ENCODE measurements at regions not wholly inside any gene's neighbourhood (a gene's known extent, or its start where the extent isn't known, plus 50 kb on each side); places are given as distances from the start of the nearest gene placed in this dataset.

DNA sequence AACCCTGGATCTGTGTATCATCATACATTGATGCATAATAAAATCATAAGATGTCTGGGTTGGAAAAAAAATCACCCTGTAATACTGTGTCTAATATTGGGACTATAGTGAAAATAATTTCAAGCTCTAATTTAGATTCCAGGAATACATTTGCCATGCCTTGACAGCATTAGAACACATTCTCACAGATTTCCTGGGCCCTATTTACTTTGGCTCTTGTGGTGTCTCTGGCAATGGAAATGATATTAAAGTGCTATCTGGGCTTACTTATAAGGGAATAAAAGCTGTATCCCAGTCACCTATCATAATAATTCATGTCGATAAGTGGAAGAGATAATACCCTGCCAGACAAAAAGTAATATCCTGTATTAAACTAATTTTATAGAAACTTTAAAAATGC is 472.0 kb downstream of the ZPLD1 start:
- TF ChIP-seq, protein P1, sequence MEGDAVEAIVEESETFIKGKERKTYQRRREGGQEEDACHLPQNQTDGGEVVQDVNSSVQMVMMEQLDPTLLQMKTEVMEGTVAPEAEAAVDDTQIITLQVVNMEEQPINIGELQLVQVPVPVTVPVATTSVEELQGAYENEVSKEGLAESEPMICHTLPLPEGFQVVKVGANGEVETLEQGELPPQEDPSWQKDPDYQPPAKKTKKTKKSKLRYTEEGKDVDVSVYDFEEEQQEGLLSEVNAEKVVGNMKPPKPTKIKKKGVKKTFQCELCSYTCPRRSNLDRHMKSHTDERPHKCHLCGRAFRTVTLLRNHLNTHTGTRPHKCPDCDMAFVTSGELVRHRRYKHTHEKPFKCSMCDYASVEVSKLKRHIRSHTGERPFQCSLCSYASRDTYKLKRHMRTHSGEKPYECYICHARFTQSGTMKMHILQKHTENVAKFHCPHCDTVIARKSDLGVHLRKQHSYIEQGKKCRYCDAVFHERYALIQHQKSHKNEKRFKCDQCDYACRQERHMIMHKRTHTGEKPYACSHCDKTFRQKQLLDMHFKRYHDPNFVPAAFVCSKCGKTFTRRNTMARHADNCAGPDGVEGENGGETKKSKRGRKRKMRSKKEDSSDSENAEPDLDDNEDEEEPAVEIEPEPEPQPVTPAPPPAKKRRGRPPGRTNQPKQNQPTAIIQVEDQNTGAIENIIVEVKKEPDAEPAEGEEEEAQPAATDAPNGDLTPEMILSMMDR (IDR thresholded peaks at IDR 0.05) = no peak
- TF ChIP-seq EZH2phosphoT487 (IDR thresholded peaks at IDR 0.05) (no peak), EZH2 (IDR thresholded peaks at IDR 0.05) (no peak)
- no peak for DNase-seq (ENCODE audit: low spot score)
- H2AFZ ChIP-seq (replicated peaks) = no peak overlapping the region
- H3K4me3 ChIP-seq = no peak overlapping the region
- no peaks in the 10 kb centered on the region for H4K20me1 ChIP-seq (ENCODE audit: low read depth)
- H3K9me3 ChIP-seq (ENCODE audit: low read depth) = no peaks in the 10 kb centered on the region
- H3K36me3 ChIP-seq = no peaks in the 10 kb centered on the region
- no peaks in the 10 kb centered on the region for H3K79me2 ChIP-seq (ENCODE audit: low read depth)
- H3K27me3 ChIP-seq = no peaks in the 10 kb centered on the region
- H3K4me1 ChIP-seq = no peaks in the 10 kb centered on the region
- no peaks in the 10 kb centered on the region for H3F3A ChIP-seq (ENCODE audit: low read depth)
- no peak overlapping the region for H3K27ac Mint-ChIP-seq
- no peak overlapping the region for H3K4me2 ChIP-seq
- H3K36me3 Mint-ChIP-seq = no peaks in the 10 kb centered on the region
- H3K27ac ChIP-seq = no peak overlapping the region
- H3K9me3 Mint-ChIP-seq = no peaks in the 10 kb centered on the region
- H3K4me3 Mint-ChIP-seq = no peak overlapping the region
- peaks cover 2% of the 10 kb centered on the region for H3K4me1 Mint-ChIP-seq
- peaks cover 3% of the 10 kb centered on the region for H3K27me3 Mint-ChIP-seq (ENCODE audit: insufficient read depth, low read depth)
- H3K9ac ChIP-seq = no peak overlapping the region

DNA sequence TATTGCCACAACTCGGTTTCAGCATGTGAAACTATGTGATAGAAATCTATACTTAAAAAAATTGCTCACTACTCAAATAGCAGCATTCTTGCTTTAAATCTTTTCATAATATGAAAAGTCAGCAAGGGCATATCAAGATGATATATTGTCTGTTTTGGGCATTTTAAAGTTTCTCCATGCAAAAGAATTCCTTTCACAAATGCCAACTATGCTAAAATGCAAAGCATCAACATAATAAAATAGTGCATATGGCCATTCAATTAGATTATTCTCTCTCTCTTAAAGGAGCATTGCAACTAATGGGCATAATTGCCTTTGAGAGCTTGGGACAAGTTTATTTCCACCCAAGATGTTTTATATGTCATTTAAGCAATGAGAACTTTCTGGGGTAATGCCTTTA is 475.1 kb downstream of the ZPLD1 start:
- H3K4me3 Mint-ChIP-seq = no peak overlapping the region
- Histone ChIP-seq H3K27me3 (no peaks in the 10 kb centered on the region), H4K20me1 (ENCODE audit: low read depth) (no peaks in the 10 kb centered on the region), H3K4me3 (no peak overlapping the region), H3K4me2 (no peak overlapping the region), H3K27ac (no peak overlapping the region), H3K9ac (no peak overlapping the region), H3K36me3 (no peaks in the 10 kb centered on the region), H3K9me3 (ENCODE audit: low read depth) (no peaks in the 10 kb centered on the region), H2AFZ (replicated peaks) (no peak overlapping the region), H3F3A (ENCODE audit: low read depth) (no peaks in the 10 kb centered on the region), H3K4me1 (no peaks in the 10 kb centered on the region), H3K79me2 (ENCODE audit: low read depth) (no peaks in the 10 kb centered on the region)
- H3K27ac Mint-ChIP-seq = no peak overlapping the region
- TF ChIP-seq, protein P1 (IDR thresholded peaks at IDR 0.05) = no peak
- no peaks in the 10 kb centered on the region for H3K27me3 Mint-ChIP-seq (ENCODE audit: insufficient read depth, low read depth)
- H3K4me1 Mint-ChIP-seq = peaks cover 2% of the 10 kb centered on the region
- DNase-seq (ENCODE audit: low spot score) = no peak
- no peaks in the 10 kb centered on the region for H3K9me3 Mint-ChIP-seq
- H3K36me3 Mint-ChIP-seq = no peaks in the 10 kb centered on the region

DNA sequence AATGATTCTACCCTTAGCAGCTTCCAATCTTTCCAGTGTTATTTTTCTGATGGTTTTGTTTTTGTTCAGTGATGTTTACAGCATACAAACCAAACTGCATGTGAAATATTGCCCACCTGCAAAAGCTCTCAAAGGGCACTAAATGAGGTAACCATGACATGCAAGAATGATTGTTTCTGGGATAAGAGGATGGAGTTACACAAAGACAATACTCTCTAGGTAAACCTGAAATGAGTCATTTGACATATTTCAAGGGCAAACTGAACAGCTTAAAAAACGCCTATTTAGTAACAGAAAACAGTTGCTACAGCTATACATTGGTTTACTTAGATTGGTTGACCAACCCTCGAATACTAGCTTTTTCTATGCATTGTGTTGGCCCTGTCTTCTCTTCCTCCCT is 481.7 kb downstream of the ZPLD1 start:
- Mint-ChIP-seq H3K9me3 (peaks cover 5% of the 10 kb centered on the region), H3K4me3 (no peak overlapping the region), H3K27ac (no peak overlapping the region), H3K4me1 (no peaks in the 10 kb centered on the region), H3K36me3 (no peaks in the 10 kb centered on the region), H3K27me3 (ENCODE audit: insufficient read depth, low read depth) (no peaks in the 10 kb centered on the region)
- H3K79me2 ChIP-seq (ENCODE audit: low read depth) = no peaks in the 10 kb centered on the region
- no peak overlapping the region for H3K27ac ChIP-seq
- H3K4me1 ChIP-seq = no peaks in the 10 kb centered on the region
- no peak overlapping the region for H3K9ac ChIP-seq
- no peaks in the 10 kb centered on the region for H4K20me1 ChIP-seq (ENCODE audit: low read depth)
- no peak overlapping the region for H3K4me3 ChIP-seq
- H3K4me2 ChIP-seq = no peak overlapping the region
- H3K36me3 ChIP-seq = no peaks in the 10 kb centered on the region
- H3F3A ChIP-seq (ENCODE audit: low read depth) = no peaks in the 10 kb centered on the region
- no peaks in the 10 kb centered on the region for H3K9me3 ChIP-seq (ENCODE audit: low read depth)
- TF ChIP-seq, protein P1 (IDR thresholded peaks at IDR 0.05) = no peak
- TF ChIP-seq EZH2phosphoT487 (IDR thresholded peaks at IDR 0.05) = no peak
- TF ChIP-seq EZH2 (IDR thresholded peaks at IDR 0.05) = no peak
- DNase-seq (ENCODE audit: low spot score) = no peak
- H3K27me3 ChIP-seq = no peaks in the 10 kb centered on the region
- no peak overlapping the region for H2AFZ ChIP-seq (replicated peaks)

DNA sequence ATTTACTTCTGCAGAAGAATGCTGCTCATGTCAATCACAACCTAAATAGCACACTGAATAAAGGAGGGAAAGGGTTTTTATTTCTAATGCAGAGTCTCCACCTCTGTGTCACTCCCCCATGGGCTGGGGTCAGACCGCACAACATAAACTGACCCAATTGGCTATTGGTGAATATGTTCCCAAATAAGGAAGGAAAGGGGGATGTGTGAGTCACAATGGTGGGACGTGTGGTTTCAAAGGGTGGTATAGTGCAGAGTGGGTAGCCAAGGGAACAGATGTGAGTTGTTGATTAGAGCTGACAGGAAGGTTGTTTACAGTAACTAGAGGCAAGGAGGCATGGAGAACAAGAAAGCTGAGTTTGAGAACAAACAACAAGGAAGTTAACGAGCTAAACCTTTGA is 491.8 kb downstream of the ZPLD1 start:
- Mint-ChIP-seq H3K9me3 (peaks cover 4% of the 10 kb centered on the region), H3K27me3 (ENCODE audit: insufficient read depth, low read depth) (peaks cover 2% of the 10 kb centered on the region), H3K36me3 (no peaks in the 10 kb centered on the region), H3K4me3 (no peak overlapping the region), H3K4me1 (no peaks in the 10 kb centered on the region), H3K27ac (no peak overlapping the region)
- Histone ChIP-seq H2AFZ (replicated peaks) (peak overlapping the region; percentile 90), H3K9ac (no peak overlapping the region), H3K27me3 (no peaks in the 10 kb centered on the region), H3K36me3 (no peaks in the 10 kb centered on the region), H3K4me2 (no peak overlapping the region), H3K4me1 (peaks cover 23% of the 10 kb centered on the region), H4K20me1 (ENCODE audit: low read depth) (no peaks in the 10 kb centered on the region), H3F3A (ENCODE audit: low read depth) (no peaks in the 10 kb centered on the region), H3K79me2 (ENCODE audit: low read depth) (no peaks in the 10 kb centered on the region), H3K9me3 (ENCODE audit: low read depth) (no peaks in the 10 kb centered on the region), H3K4me3 (no peak overlapping the region), H3K27ac (peak overlapping the region; percentile 17)
- no peak for TF ChIP-seq EZH2phosphoT487 (IDR thresholded peaks at IDR 0.05)
- peak; percentile 18 for DNase-seq (ENCODE audit: low spot score)

All from neural progenitor cell (in vitro differentiated cells).